ENCODE measurements at regions not wholly inside any gene's neighbourhood (a gene's known extent, or its start where the extent isn't known, plus 50 kb on each side); places are given as distances from the start of the nearest gene placed in this dataset.

DNA sequence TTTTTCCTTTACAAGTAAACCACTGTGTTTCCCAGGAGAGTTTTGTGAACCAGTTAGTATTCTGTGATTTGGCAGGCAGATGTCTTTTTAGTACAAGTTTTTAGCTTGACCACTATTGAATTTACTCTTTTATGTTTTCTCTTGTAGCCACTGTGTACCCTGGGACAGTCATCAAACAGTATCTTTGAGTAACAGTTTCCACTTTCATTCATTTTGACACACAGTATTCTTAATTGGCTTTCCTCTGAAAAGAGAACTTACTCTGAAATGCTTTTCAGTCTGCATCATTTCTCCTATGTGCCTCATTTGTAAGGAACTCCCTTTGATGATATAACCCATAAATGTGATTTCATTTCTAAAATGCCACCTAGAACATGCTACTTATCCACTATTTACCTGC is 476.5 kb downstream of the PDGFC start:
- TF ChIP-seq, protein P1, sequence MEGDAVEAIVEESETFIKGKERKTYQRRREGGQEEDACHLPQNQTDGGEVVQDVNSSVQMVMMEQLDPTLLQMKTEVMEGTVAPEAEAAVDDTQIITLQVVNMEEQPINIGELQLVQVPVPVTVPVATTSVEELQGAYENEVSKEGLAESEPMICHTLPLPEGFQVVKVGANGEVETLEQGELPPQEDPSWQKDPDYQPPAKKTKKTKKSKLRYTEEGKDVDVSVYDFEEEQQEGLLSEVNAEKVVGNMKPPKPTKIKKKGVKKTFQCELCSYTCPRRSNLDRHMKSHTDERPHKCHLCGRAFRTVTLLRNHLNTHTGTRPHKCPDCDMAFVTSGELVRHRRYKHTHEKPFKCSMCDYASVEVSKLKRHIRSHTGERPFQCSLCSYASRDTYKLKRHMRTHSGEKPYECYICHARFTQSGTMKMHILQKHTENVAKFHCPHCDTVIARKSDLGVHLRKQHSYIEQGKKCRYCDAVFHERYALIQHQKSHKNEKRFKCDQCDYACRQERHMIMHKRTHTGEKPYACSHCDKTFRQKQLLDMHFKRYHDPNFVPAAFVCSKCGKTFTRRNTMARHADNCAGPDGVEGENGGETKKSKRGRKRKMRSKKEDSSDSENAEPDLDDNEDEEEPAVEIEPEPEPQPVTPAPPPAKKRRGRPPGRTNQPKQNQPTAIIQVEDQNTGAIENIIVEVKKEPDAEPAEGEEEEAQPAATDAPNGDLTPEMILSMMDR (IDR thresholded peaks at IDR 0.05) = no peak
- TF ChIP-seq EP300 (IDR thresholded peaks at IDR 0.05) = no peak

Measured in gastroesophageal sphincter (tissue), 3 donors.